GM18861 (cell line): ENCODE measurements at regions not wholly inside any gene's neighbourhood (a gene's known extent, or its start where the extent isn't known, plus 50 kb on each side); places are given as distances from the start of the nearest gene placed in this dataset.
"Not testable (repeated sequence)": the region's sequence is repeated elsewhere in the genome, so short reads cannot be mapped to it uniquely, and the experiment has no call there.

Experiments
- ATAC-seq: cut with Tn5 transposase; IDR thresholded peaks from one replicate; pipeline ENCODE4 v1.9.1; 2021; ENCODE audit not compliant: unreplicated experiment

DNA sequence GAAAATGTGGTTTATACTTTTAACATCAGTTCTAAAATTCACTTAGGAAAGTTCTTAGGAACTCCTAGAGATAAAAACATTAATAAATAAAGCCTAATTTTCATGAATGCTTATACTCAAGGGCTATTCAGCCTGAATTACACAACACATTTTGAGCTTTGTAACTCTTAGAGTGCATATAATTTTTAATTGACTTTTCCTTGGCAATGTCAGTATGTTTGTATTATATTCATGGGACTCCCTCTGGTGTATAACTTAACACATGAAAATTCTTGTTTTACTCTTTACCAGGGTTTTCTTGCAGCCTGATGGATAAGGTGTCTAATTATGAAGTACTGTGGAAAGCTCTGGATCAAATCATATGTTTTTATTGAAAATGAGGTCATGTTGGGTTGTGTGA, 150.6 kb upstream of the HMGA2 start:
- ATAC-seq, result no peak

DNA sequence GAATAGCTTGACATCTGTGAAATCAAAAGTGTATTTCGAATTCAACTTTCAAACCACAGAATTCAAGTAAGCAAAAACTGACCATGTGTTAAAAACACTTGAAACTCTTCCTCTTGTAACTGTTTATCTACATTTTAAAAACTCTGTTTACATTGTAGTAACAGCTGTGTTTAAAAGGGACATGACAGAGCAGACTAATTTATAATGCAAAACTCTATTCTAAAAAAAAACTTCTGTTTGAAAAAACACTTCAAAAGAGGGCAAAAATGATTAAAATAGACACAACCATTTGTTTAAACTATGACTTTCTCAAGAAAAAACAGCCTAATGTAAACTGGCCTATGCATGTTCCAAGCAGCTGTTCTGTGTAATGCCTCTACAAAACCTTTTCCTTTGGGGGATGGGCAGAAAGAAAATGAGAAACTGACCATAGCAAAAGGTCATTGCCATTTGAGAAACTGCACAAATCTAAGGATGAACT, 149.1 kb upstream of the HMGA2 start:
- ATAC-seq, result no peak

DNA sequence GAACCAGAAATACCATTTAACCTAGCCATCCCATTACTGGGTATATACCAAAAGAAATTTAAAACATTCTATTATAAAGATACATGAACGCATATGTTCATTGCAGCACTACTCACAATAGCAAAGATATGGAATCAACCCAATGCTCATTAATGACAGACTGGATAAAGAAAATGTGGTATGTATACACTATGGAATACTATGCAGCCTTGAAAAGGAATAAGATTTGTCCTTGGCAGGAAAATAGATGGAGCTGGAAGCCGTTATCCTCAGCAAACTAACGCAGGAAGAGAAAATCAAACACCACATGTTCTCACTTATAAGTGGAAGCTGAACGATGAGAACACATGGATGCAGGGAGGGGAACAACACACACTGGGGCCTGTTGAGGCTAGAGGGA, 146.1 kb upstream of the HMGA2 start:
- not testable (repeated sequence) for ATAC-seq

DNA sequence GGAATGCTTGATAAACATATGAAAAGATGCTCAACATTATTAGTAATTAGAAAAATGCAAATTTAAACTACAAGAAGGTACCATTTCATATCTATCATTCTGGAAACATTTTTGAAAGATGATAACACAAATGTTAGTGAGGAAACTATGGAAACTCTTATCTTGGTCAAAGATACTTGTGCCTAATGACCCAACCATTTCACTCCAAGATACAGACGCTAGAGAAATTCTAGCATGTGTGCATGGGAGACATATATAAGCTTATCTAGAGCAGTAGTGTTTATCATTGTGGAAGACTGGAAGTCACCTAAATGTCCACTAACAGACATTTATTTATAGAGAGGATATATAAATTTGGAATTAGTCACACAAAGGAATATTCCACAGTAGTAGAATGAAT, 143.1 kb upstream of the HMGA2 start:
- ATAC-seq, result no peak

DNA sequence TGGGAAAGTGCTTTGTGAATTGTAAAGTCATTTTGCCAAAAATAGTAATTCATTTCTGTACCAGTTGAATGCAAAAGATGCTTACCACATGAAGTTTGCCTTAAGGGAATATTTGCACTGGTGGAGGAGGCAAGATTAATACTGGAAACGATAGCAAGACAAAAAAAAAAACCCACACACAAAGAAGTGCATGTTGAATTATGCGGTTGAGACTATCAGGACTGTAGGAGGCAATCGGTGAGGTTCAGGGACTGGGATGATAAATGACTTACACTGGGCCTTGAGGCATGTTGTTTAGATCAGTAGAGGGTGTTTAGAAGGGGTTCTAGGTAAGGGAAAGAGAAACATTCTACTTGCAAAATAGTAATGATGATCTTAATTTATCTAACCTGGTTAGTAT, 142.2 kb upstream of the HMGA2 start:
- no peak for ATAC-seq

DNA sequence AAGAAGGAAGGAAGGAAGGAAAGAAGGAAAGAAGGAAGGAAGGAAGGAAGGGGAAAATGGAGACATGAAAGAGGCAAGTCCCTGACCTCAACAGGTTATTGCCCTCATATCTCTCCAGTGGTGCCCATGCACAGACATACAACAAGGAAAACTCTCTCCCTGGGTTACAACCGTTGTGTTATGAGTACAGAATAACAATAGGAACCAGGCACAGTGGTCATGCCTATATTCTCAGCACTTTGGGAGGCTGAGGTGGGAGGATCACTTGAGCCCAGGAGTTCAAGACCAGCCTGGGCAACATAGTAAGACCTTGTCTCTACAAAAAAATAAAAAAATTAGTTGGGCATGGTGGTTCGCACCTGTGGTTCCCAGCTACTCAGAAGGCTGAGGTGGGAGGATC, 139.4 kb upstream of the HMGA2 start:
- ATAC-seq, result no peak

DNA sequence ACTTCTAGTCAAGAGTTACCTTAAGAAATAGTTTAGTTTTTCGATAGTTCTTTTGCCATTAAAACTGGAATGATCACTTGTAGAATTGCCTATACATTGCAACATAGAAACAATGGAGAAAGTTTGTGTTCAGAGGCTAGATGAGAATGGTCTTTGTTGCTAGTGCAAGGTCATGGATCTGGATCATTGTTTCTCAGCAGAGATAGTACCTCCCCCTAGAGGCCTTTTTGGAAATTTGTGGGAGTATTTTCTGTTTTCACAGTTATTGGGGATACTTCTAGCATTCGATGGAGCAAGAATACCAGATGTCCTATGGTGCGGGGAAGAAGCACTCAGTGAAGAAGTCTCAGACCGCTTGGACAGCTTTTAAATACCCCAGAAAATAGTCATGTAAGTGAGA, 138.8 kb upstream of the HMGA2 start:
- ATAC-seq, result no peak

DNA sequence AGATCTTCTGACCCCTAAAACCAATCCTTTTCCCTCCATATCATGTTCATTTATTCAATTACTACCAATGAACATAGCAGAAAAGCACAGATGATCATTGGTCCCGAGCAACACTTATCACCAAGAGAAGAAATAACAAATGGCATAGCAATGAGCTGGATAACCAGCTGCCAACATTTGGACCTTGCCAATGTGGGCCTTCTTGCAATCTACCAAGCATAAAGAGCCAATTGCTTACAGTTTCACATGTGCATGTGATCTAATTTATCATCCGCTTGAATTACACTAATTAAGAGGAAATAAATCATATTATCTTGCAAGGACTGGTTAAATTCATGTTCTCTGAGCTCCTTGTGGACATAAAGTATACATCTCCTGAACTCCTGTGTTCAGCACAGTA, 134.8 kb upstream of the HMGA2 start:
- no peak for ATAC-seq

DNA sequence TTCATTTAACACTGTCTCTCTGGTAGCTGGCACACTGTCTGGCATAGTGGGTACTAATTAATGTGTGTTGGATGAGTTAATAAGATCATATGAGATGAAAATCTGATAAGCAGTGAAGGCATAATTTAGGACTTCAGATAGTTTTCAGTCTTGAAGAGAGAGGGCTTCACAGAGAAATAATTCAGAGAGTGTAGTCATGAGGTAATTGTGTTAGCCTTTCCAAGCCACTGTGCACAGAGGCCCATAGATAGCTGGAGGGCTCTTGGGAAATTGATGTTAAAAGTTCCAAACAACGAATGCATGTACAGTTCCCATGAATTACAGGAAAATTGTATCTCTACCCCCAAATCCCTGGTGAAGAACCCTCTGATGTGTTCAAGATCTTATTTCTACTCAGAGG, 133.8 kb upstream of the HMGA2 start:
- no peak for ATAC-seq

DNA sequence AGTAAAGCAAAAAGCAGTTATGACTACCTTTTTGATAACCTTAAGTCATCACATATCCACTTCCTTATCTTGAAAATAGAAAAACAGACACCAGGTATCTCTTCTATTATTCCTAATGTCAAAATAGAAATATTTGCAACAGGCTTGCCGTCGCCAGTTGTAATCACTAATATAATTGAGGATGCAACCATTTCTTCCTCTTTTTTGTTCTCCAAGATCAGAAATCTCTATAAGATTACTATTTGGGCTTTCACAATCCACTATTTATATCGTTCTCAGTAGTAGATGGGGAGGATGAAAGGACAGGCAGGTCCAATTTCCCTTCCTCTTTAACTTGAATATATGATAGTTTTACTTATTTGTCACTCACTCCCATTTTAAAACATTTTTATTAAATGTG, 130.2 kb upstream of the HMGA2 start:
- ATAC-seq, result no peak

DNA sequence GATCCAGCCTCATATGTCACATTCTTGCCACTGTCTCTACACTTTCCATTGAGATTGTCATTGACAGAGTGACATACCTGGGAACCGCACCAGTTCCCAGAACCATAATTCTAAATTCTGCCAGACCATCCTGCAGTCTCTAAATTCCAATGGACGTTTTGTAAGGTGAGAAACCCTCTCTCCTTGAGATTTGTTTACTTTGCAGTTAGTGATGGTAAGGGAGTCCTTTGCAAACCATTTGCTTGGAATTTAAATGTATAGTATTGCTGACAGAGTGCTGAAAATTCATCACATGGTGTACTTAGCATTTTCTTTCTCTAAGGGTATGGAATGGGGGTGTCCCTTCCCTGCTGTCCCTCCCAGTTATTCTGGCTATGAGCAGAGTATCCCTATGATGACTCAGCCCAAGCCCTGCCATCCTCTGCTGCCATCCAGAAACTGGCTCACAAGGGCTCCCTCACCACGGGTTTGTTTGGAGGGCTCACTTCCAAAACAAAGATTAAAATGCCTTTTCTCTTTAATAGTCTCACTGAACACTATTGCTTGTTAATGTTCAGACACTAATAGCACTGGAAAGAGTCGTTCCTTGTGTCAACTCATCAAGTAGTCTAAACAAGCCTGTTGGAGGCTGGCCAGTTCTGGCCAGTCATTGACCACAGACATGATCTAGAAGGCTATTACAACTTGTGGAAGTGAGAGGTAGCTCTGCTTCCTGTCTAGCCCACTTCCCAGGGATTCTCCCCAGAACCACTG, 129.0 kb upstream of the HMGA2 start:
- ATAC-seq, result no peak

DNA sequence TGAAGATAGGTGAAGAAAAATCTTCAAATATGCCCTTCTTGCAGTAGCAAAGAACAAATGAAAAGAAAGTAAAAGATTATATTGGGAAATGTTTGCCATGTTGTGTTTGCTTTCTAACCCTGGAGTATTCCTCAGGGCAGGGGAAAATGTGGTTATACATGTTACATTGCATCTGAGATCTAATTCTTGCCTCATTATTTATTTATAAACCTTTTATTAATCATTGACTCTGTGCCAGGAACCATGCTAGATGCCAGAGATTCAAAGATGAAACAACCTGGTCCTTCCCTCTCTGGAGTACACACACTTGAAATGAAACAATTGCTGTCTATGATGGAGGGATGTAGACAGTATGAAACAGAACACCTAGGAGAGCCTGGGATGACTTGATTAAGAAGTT, 128.1 kb upstream of the HMGA2 start:
- no peak for ATAC-seq

DNA sequence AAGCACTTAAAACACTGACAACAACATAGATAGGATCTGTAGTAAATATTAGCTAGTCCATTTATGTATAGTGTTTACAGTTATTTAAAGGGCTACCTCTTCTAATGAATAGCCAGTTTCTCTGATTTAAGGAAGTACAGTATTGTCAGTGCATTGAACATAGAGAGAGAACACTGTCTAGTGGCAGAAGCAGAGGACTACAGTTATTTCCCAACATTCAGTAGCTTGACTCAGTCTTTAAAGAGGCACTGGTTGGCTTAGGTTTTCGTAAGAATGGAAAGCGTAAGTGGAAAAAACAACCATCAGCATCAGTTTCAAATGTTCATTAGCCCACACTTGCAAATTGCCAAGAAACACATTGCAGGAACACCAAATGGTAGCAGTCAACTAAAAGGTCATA, 125.0 kb upstream of the HMGA2 start:
- ATAC-seq, result no peak

DNA sequence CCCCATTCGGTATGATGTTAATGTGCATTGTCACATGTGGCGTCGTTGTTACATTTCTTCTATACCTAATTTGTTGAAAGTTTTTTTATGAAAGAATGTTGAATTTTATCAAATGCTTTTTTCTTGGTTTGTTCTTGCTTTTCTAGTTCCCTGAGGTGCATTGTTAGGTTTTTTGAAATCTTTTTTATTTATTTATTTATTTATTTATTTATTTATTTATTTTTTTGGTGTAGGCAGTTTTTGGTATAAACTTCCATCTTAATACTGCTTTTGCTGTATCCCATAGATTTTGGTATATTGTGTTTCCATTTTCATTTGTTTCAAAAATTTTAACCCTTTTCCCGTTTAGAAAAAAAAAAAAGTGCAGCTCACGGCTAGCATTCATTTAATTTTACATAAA, 121.1 kb upstream of the HMGA2 start:
- ATAC-seq, result no peak

DNA sequence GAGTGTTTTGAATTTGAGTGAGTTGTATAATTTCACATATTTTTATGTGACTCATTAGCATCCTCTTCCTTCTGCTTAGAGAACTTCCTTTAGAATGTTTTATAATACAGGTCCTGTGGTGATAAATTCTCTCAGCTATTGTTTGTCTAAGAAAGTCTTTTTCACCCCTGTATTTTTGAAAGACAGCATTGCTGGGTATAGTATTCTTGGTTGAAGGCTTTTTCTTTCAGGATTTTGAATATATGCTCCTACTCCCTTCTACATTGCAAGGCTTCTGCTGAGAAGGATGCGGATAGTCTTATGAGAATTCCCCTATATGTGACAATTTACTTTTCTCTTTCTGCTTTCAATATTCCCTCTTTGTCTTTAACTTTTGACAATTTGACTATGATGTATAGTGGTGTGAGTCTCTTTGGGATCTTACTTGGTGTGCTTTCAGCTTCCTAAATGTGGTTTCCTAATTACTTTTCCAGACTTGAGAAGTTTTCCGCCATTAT, 118.9 kb upstream of the HMGA2 start:
- ATAC-seq, result no peak

DNA sequence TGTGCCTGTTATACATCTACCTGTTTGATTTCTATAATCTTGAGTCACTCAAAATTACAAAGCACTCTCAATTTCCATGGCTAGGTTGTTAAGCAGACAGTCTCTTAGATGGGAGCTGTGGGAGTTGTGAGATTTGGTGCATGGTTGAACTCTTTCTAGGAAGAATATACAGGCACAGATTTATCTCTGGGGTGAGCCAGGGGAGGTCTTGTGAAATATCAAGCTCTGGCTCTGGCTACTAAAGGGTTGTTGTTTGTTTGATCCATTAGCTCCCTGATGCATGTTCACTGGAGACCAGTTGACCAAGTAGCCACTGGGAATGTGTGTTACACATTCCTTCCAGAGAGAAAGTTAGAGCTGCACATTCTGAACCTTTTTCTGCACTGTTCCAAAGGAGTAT, 117.2 kb upstream of the HMGA2 start:
- no peak for ATAC-seq

DNA sequence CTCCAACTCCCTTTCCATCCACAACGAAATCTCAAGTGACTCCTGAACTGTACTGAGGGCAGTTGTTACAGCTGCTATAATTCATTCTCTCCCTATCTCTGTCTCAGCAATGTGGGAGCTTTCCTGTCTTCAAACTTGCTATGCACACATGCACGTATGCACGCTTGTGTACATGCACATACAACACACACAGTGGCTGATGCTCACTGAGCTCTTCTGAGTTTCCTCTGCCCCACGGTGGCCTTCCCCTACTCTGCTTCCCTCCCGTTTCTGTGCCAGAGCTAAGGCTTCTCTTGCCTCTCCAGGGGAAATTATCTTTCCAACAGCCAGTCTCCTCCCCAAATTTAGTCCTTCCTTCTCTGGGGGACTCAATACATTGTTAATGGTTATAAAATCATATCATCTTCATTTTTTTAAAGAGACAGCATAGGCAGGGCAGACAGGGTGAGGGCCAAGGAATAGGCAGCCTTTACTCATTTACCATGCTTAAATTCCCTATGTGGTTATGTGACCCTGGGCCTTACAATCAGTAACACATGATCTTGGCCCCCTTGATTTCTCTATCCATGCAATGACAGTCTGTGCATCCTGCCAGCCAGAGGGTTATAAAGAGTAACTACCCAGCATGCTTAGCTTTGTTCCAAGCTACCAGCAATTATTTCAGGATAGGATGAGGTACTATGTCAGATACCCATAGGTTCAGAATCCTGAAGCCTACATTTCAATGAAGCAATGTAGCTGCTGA, 111.9 kb upstream of the HMGA2 start:
- ATAC-seq, result no peak

DNA sequence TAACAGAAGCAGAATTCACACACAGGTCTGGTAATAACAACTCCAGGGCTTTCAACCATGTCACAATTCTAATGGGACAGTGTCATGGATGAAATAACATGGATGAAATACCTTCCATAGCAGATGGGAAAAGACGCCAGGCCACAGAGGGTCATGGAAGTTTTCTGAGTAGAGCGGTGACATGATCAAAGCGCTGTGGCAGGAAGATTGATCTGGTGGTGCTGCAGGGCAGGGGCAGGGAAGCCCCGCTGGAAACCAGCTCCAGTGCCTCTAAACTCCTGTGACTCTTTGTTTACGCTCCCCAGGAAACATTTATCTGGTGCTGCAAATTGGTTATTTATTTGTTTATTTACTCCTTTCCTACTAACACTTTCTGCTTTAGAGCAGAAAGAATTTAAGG, 108.3 kb upstream of the HMGA2 start:
- no peak for ATAC-seq

DNA sequence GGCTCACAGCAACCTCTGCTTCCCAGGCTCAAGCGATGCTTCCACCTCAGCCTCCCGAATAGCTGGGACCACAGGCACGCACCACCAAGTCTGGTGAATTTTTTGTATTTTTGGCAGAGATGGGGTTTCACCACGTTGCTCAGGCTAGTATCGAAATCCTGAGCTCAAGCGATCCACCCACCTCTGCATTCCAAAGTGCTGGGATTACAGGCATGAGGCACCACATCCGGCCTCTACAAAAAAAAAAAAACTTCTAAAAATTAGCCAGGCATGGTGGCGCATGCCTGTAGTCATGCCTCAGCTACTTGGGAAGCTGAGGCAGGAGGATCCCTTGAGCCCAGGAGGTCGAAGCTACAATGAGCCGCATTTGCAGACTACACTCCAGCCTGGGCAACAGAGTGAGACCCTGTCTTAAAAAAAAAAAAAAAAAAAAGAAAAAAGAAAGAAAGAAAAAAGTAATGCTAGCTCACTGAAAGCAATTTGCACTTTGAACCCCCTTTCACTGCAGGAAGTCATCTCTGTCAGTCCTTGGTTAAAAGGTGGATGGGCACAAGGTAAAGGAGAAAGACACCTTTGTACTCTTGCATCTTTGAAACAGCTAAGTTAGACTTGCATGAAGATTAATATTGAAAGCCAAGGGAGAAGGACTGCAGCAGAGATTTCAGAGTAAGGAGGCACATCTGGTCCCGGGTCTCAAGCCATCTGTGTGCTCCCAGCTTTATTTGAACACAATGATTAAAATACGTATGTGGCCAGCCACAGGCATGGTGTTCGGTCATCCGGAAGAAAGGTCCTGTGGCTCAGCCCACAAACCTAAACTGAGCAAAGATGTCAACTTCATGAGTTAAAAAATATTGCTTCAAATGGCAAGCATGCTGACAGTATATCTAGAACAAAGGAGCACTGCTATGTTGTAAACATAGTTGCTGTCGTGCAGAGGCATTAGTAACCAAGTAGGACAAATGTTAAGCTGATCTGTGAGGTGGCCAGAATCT, 103.8 kb upstream of the HMGA2 start:
- ATAC-seq, result no peak

DNA sequence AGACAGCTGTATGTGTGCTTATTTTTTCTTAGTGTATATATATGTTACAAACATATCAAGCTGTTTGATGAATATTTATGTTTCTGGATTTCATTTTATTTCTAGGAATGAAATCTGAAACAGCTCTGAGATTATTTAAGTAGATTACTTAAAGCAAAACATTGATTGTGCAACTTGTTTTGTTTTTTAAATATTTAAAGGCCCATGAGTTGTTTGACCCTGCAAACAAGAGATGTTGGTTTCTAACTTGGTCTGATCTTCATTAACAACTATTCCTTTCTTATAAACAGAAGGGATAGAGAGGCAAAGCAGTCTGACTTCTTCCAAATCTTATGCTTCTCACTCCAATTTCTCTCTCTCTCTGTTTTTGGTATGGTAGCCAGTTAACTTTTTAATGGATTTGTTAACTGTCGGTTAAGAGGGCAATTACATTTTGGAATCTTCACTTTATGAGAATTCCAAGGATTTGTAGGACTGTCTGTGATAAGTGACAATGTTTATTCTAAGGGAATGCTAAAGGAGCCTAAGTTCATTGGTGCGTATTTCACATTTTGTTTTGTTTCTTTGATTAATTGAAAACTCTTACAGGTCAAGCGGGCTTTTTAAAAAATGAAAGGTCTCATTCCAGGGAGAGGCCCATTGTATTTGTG, 102.6 kb upstream of the HMGA2 start:
- no peak for ATAC-seq

DNA sequence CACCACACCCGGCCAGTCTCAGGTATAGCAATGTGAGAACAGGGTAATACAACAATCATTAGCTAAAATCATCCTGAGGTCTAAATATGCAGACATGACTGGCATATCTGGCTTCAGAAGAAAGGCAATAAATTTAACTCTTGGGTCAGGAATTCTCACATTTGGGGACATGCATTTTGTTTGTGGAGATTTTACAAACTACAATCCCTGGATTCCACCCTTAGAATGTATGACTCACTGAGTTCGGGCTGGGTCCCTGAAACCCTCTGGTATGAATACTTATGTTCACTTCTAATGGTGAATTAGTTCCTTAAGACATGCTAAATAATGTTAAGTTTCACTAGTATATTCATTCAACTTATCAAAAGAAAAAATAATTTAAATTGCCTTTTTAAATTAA, 98.9 kb upstream of the HMGA2 start:
- ATAC-seq, result no peak
